Tibial nerve (tissue), 4 donors: ENCODE measurements at regions not wholly inside any gene's neighbourhood (a gene's known extent, or its start where the extent isn't known, plus 50 kb on each side); places are given as distances from the start of the nearest gene placed in this dataset.

Experiments
- EP300 ChIP-seq, 2 donors: sonication (generic); formaldehyde crosslinking; IDR thresholded peaks; one replicate each; pipeline ENCODE4 v1.6.1; 2017; ENCODE audit warnings: antibody characterized with exemption in 2 of 2, mild to moderate bottlenecking in 1 of 2
- POLR2A ChIP-seq, 2 donors: fragments of 450-650 bp; IDR thresholded peaks; one replicate each; pipeline ENCODE4 v1.6.1; 2017; ENCODE audit warnings: antibody characterized with exemption in 2 of 2, mild to moderate bottlenecking in 2 of 2, moderate library complexity in 2 of 2
- TF ChIP-seq, protein P1 (sequence below), 5 experiments: fragments of 200-600 bp in 3 of 5; fragments of 450-650 bp in 2 of 5; sonication (generic) in 3 of 5; IDR thresholded peaks; one replicate each; pipeline ENCODE4 v1.5.1; 2016 to 2019; ENCODE audit warnings: antibody characterized with exemption in 5 of 5, mild to moderate bottlenecking in 3 of 5, moderate library complexity in 2 of 5

- TF ChIP-seq, protein P1, sequence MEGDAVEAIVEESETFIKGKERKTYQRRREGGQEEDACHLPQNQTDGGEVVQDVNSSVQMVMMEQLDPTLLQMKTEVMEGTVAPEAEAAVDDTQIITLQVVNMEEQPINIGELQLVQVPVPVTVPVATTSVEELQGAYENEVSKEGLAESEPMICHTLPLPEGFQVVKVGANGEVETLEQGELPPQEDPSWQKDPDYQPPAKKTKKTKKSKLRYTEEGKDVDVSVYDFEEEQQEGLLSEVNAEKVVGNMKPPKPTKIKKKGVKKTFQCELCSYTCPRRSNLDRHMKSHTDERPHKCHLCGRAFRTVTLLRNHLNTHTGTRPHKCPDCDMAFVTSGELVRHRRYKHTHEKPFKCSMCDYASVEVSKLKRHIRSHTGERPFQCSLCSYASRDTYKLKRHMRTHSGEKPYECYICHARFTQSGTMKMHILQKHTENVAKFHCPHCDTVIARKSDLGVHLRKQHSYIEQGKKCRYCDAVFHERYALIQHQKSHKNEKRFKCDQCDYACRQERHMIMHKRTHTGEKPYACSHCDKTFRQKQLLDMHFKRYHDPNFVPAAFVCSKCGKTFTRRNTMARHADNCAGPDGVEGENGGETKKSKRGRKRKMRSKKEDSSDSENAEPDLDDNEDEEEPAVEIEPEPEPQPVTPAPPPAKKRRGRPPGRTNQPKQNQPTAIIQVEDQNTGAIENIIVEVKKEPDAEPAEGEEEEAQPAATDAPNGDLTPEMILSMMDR (IDR thresholded peaks at IDR 0.05), result no peak
- TF ChIP-seq POLR2A (IDR thresholded peaks at IDR 0.05) (no peak), EP300 (IDR thresholded peaks at IDR 0.05) (no peak)
Observed at GRCh38 chr6:14757014-14757413, 488.9 kb upstream of the JARID2 start.
